ENCODE measurements at regions not wholly inside any gene's neighbourhood (a gene's known extent, or its start where the extent isn't known, plus 50 kb on each side); places are given as distances from the start of the nearest gene placed in this dataset.

GRCh38 chr12:28869197-28869596, 279.9 kb upstream of the FAR2 start:
- no peak for DNase-seq
- Histone ChIP-seq H4K91ac (ENCODE audit: insufficient read length, low read depth, low read length) (no peak overlapping the region), H3K56ac (ENCODE audit: insufficient read length, low read depth, low read length) (no peak overlapping the region), H3K23ac (ENCODE audit: insufficient read length, low read depth, low read length) (no peak overlapping the region), H3K18ac (ENCODE audit: insufficient read length, low read depth, low read length) (no peak overlapping the region), H2AFZ (ENCODE audit: low read length) (no peak overlapping the region), H3T11ph (ENCODE audit: low read length) (no peak overlapping the region), H3K23me2 (ENCODE audit: insufficient read length, low read depth, low read length, poor library complexity, severe bottlenecking) (no peaks in the 10 kb centered on the region), H3K4me2 (ENCODE audit: insufficient read depth, insufficient read length, low read length) (no peak overlapping the region), H4K5ac (ENCODE audit: insufficient read length, low read depth, low read length) (no peak overlapping the region), H3K79me2 (ENCODE audit: insufficient read depth, low read length) (no peaks in the 10 kb centered on the region), H2BK5ac (ENCODE audit: insufficient read length, low read length) (no peak overlapping the region), H2BK120ac (ENCODE audit: low read depth, low read length, poor library complexity, severe bottlenecking) (no peak overlapping the region), H3K14ac (ENCODE audit: insufficient read depth, low read length) (no peak overlapping the region), H2AK5ac (ENCODE audit: insufficient read length, low read length) (no peak overlapping the region), H4K20me1 (ENCODE audit: control insufficient read depth, insufficient read depth, insufficient read length) (no peaks in the 10 kb centered on the region), H3K27me3 (ENCODE audit: insufficient read depth, low read length) (no peaks in the 10 kb centered on the region), H2BK20ac (ENCODE audit: low read depth, low read length, poor library complexity, severe bottlenecking) (no peak overlapping the region), H3K9ac (ENCODE audit: extremely low read depth, insufficient read length, low read length) (no peak overlapping the region), H3K9me3 (ENCODE audit: control insufficient read depth, low read depth, low read length) (no peaks in the 10 kb centered on the region), H2BK15ac (ENCODE audit: low read depth, low read length) (no peak overlapping the region), H3K27ac (ENCODE audit: insufficient read length, low read depth, low read length) (no peak overlapping the region), H2BK12ac (ENCODE audit: insufficient read length, low read depth, low read length) (no peak overlapping the region), H3K4me1 (ENCODE audit: insufficient read depth, low read length) (0 out of 2 replicates have a peak, but pooled peaks cover 3% of the 10 kb centered on the region), H3K4ac (ENCODE audit: low read depth, low read length) (no peak overlapping the region), H3K79me1 (ENCODE audit: insufficient read depth, low read depth, low read length, poor library complexity, severe bottlenecking) (no peaks in the 10 kb centered on the region), H4K8ac (replicated peaks; ENCODE audit: insufficient read length, low read depth, low read length) (no peak overlapping the region)
- H3K27me3 Mint-ChIP-seq (ENCODE audit: low read depth), result peaks cover 33% of the 10 kb centered on the region
- peaks cover 26% of the 10 kb centered on the region in 2 experiments for H3K4me1 Mint-ChIP-seq
- H3K4me3 Mint-ChIP-seq, result no peak overlapping the region
- H3K27ac Mint-ChIP-seq, result no peak overlapping the region
- TF ChIP-seq, protein P1, sequence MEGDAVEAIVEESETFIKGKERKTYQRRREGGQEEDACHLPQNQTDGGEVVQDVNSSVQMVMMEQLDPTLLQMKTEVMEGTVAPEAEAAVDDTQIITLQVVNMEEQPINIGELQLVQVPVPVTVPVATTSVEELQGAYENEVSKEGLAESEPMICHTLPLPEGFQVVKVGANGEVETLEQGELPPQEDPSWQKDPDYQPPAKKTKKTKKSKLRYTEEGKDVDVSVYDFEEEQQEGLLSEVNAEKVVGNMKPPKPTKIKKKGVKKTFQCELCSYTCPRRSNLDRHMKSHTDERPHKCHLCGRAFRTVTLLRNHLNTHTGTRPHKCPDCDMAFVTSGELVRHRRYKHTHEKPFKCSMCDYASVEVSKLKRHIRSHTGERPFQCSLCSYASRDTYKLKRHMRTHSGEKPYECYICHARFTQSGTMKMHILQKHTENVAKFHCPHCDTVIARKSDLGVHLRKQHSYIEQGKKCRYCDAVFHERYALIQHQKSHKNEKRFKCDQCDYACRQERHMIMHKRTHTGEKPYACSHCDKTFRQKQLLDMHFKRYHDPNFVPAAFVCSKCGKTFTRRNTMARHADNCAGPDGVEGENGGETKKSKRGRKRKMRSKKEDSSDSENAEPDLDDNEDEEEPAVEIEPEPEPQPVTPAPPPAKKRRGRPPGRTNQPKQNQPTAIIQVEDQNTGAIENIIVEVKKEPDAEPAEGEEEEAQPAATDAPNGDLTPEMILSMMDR (conservative IDR thresholded peaks at IDR 0.05), result no peak
- no CpG with 5 or more reads among the region's 4 CpGs for WGBS (ENCODE audit: extremely low coverage, insufficient read length, low lambda C conversion rate)
- H3K36me3 Mint-ChIP-seq (ENCODE audit: insufficient read depth in 1 of 3, low read depth in 3 of 3), result no peaks in the 10 kb centered on the region
- H3K9me3 Mint-ChIP-seq, result no peaks in the 10 kb centered on the region; a peak in 1 of 5 replicates

Measured in H9 (cell line).